HG03520 (cell line): ENCODE measurements at regions not wholly inside any gene's neighbourhood (a gene's known extent, or its start where the extent isn't known, plus 50 kb on each side); places are given as distances from the start of the nearest gene placed in this dataset.

Experiments
- ATAC-seq: cut with Tn5 transposase; IDR thresholded peaks from one replicate; pipeline ENCODE4 v1.9.1; 2021; ENCODE audit warnings: mild to moderate bottlenecking, moderate library complexity; ENCODE audit not compliant: unreplicated experiment

DNA sequence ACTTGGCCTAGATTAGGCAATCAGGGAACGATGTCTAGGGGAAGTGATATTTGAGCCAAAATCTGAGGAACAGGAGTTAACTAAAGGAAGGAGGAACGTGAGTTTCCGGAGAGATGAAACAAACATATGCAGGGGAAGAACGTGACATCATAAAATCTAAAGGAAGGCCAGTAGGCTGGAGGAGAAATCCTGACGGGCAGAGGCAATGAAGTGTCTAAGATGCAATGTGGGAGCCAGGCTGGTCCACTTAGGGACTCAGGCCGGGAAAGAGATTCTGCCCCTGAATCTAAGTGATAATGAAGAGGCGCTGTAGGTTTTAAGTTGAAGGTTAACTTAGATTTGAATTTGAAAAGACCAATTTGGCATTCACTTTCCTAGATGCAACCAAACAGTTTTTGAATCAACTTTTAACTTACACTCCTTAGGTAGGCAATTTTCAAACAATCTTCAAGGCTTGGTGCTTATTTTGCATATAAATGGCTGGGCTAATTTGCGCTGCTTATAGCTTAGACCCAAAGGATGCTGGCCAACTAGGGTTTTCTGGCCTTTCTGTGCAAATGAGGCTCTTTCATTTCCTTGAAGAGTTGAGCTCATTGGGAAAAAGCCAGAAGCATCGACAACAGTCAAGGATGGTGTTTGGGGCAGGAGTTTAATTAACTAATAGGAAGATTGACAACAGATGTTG, 221.7 kb downstream of the SOX11 start:
- ATAC-seq, result no peak

DNA sequence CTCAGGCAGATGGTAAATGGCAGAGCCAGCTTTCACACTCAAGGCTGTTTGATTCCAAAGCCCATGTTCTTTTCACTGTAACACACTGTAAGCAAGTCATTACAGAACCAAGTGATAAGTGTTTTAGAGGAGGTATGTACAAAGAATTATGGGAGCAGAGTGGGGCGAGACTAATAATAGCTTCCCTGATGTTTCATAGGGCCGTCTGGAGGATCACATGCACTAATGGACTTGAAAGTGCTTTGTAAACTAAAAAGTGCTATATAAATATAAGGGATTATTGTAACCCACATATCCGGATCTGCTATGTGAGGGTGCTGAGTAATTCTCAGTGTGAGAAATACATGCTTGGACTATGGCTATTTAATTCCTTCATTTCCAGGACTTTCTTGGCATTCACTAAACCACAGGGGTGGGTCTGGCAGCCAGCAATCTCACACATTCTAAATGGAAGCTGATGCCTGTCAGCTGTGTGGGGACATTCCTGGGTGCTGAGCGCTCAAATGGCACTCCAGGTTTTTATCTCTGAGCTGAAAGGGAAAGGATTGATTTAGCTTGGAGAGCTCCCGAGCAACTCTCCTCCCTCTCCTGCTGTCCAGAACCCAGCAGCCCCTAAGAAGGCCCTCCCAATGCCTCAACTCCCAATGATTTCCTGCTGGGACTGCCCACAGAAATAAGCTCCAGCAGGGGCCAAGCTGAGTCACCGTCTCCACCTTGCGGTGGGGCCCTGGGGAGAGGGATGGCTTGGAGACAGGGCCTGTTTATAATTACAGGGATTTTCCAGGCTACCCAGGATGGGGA, 222.8 kb downstream of the SOX11 start:
- no peak for ATAC-seq

DNA sequence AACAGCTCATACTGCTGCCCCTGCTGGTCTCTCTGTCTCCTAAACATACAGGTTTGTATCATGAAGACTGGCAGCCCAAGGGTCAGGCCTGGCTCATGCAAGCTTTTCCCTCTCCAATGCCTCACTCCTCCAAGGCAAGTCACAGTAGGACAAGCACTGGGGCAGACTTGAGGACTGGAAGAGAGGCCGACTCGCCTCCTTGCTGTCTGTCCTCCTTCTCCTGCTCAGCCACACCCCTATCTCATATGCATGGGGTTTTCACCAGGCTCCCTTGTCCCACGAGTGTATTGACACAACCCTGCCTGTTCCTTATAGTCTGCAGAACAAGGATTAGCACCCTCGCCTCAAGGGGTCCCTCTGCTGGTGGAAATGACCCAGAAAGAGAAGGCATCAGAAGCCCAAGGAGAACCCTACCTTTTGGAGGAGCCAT, 223.7 kb downstream of the SOX11 start:
- no peak for ATAC-seq

DNA sequence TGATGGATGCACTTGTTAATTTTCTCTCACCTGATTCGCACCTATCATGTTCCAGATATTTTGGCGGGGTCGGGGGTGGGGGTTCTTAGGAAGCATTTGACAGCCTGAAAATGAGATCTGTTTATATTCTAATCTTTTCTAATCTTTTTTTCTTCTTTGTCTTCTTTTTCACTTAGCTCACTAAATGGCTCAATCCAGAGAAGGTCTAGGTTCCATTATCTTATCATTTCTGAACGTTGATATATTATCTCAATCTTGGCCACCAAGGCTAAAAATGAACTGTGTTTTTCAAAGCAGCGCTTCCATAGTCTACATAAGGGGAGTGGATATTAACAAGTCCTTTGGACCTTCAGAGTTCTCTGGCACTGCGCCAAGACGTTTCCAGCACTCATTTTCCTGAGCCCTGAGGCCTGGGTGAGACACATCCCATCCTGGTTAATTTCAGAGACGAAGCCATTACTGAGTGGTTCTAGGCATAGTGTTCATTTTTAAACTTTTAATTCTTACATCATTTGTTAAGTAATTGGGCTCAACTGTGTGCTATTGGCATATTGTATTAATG, 229.0 kb downstream of the SOX11 start:
- no peak for ATAC-seq

DNA sequence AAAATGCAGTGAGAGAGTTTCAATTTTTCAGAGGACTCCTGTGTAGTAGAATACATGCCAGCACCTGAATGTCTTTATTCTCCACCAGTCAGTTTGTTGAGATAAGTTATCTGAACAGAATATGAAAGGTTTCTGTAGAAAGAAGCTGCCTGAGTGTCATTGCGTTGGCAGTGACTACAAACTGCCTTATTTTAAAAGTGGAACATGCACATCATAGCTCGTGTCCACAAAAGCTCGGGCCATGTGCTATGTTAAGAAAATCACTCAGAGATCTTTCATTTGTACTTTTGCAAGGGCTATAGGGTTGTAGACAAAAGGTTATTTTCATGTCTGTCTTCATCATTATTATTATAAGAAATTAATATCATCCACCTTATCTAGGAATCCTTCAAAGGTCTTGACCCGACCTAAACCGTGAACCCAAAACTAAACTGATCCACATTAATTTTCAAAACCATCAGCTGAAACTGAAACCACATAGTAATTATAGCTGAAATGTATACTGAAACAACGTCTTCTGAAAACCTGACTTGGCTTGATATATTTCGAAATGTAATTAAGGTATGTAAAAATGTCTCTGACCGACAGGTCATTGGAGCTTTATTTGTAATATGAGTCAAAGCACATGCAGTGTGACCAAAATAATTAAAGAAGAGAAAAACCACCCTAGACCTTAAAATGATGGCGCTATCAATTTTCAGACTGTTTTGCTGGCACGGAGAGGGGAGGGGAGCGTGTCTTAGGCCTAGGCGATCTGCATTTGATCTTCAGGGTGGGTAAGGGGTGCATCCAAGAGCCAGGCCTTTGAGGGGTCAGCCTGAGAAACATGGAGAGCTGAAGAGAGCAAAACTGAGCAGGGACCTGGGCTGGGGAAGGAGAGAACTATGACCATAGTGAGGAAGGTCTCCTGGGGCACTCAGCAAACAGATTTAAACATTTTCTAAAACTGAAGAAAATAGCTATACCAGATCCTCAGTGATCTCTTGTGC, 232.1 kb downstream of the SOX11 start:
- ATAC-seq, result no peak

DNA sequence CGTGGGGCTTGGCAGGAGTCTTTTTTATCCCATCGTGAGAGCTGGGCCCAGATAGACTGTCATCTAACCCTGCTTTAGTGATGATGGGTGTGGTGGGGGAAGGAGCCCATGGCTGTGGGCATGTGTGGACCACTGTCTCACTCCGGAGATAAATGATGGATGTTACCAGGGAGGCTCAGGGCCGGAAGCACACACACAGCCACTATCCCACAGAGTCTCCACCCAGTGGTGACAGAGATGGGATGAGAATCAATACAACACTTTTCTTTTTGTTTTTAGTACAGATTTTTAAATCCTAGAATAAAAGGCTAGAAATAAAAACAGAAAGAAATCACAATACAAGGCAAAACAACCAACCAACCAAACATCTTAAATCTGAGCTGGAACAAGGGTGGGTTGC, 233.4 kb downstream of the SOX11 start:
- no peak for ATAC-seq

DNA sequence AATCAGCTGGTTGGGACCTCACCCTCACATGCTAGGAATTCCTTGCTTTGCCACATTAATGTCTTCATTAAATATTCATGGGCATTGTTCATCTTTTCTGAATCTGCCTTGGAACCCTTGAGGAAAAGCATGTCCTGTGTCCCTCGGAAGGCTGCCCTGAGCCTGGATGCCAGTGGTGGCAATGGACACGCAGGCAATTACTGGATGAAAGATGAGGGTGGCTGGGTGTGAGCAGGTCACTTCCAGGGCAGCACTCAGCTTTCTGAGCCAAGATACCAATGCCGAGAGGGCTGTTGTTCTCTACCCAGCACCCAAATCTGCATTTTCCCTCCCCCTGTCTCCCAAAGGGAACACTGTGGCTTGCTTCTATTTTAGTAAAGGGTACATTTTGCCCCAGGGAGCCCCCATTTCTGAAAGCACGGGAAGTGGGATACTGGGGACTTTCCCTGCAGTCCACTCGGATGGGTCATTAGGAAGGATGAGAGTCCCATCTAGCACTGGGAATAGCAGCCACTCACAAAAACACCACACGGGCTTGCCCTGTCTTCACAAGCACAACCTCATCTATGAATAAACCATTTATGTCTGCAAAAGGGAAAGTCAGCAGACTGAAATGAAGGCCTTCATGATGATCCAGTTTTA, 234.8 kb downstream of the SOX11 start:
- no peak for ATAC-seq

DNA sequence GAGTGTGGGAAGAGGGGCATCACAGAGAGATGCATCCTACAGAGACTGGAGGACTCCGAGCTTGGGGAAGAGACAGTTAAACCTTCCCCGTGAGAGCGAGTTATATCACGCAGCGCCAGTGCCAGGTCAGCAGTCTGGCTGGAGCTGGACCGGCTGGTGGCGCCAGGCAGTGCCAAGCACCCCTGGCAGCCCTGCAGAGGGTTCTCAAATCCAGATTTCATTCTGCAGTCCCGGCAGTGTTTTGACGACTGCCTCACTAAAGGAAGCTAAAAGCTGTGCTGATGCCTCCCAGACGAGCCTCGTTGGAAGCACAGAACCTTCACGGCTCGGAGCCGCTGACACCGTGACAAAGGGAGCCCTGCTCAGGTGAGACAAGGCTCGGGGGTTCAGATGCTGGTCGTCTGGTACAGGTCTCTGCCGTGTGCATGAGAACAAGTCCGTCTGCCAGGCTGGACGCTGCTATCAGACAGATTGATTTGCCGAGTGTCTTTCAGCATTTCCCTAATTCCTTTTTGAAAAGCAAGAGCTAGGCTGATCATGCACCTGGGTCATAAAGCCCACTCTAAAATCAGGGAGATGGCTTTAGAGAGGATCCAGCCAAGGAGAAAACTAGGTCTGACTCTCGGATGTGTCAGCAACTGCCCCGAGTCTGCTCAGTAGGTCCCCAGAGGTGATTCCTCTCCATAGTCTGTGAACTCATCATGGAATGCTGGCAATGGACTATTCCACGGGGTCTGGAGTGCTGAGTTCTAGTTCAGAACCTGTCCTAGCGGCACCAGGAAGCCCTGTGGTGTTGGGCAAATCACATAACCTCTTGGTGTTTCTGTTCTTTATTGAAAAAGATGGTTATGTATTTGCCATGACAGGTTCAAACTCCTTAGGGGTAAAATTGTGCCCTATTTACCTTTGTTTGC, 240.6 kb downstream of the SOX11 start:
- ATAC-seq, result no peak

DNA sequence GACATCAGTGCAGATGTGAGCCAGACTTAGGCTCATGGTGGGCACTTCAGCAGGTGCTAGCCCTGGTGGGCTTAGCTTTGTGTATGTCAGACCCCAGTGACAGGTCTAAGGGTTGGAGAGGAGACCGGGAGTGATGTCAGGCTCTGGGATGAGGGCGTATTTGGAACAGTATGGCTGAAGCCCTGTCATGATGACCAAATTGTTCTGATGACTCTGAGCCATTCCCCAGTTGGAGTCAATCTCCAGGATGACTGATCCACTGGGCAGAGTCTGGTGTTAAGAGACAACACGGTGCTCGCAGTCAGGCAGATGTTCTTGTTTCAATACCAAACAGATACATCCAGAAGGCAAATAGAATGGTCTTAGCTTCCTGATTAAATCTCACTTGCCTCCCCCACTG, 241.5 kb downstream of the SOX11 start:
- ATAC-seq, result no peak

DNA sequence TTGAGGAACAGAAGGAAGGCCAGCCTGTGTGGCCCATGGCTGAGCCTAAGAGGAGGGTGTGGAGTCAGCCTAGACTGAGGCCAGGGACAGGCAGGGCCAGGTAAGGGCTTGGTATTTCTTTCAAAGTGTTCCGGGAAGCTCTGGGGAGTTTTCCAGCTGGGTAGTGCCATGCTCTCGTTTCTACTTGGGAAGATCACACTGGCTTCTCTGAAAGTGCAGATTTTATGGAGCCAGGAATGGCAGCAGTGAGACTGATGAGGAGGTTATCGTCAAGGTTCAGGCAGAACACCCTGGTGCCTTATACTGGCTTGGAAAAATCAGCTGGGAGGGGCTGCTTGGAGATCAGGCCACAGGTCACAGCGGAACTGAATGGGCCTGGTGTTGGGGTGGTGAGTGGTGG, 245.1 kb downstream of the SOX11 start:
- ATAC-seq, result no peak

DNA sequence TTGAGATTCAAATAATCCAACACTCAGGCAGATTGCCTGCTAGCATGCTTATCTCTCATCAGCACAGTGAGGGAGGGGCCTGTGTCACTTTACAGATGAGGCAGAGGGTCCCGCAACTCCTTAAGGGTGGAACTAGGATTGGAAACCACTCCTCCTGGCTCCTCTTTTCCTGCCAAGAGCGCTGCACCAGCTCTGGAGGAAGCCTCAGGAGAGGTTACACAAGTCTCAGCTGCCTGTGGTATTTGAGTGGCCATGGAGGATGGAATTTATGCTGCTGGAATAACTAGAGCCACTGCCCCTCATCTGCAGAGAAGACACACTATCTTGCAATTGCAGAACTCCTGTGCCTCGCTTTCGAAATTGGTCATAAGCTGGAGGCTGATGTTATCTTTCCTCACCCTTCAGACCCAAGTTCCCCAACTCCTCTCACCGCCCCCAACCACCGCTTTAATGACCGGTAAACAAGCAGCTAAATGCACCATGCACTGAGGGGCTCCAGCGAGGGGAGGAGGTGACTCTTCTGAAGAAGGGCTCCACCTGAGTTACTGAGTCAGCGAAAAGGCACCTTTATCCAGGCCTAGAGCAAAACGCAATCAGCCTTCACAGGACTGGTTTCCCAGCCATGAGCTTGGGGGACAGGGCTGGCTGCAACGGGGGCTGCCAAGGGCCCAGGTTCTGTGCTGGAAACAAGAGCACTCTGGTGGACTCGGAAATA, 245.8 kb downstream of the SOX11 start:
- ATAC-seq, result no peak

DNA sequence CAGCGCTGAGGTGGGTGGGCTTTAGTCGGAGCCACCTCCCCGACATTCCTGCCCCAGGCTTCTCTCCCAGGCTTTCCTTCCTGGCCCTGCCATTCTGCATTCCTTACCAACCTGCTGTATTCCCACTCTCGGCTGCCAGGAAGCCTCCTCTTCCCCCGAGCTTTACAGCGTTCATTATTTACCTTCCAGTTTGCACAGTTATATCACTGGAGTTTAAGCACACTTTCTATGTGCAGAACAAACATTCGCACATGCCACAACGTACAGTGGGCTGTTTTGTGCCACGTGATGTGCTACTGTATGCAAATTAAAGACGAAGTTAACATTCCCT, 246.3 kb downstream of the SOX11 start:
- ATAC-seq, result no peak

DNA sequence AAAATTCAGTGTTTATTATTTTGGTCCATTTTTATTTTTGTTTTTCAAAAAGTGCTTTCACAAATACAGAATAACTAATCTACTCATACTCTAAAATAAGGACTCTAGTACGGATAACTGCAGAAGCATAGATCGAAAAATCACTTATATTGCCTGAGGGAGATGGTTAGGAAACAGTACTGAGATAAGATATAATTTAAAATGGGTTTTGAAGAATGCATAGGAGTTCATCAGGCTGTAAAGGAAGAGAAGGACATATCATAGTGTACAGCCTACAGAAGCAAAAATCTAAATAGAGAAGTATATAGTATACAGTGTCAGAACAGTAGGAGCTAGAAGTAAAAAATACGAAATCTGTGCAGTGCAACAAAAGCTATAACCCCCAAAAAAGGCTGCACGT, 247.4 kb downstream of the SOX11 start:
- no peak for ATAC-seq

DNA sequence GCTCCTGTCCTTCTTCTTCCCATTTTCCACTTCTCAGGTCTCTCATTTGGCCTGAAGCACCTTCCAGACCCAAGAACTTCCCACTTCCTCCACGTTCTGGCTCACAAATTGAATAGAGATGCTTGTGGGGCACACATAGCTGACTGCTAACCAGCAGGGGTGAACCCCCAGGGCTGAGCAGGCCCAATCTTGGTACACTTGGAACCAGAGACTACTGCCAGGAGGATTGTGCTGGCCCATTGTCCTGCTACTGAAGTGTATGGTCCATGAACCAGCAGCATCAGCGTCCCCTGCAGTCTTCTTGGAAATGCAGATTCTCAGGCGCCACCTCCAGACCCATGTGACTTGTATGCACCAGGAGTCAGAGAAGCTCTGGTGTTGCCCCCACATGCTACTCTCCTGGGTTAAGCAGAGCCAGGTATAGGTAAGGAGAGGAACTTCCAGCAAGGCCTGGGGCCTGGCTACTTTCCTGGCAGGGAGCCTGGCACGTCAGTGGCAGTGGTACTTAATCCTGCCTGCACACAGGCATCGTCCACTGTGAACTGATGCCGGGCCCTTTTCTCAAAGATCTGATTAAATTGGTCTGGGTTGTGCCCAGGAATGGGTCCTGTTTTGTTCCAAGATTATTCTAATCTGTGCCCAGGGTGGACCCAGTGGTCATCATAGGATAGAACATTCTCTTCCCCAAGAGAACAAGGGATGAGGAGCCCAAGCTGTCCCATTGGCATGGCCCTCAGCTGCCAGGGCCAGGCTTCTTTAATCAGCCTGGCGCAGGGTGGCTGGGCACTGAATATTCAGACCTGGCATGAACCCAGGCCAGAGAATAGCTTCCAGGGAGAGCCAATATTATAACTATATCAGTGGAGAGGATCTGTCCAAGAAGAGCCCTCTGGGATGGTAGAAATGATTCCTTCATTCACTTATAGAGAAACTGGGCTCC, 248.7 kb downstream of the SOX11 start:
- no peak for ATAC-seq

DNA sequence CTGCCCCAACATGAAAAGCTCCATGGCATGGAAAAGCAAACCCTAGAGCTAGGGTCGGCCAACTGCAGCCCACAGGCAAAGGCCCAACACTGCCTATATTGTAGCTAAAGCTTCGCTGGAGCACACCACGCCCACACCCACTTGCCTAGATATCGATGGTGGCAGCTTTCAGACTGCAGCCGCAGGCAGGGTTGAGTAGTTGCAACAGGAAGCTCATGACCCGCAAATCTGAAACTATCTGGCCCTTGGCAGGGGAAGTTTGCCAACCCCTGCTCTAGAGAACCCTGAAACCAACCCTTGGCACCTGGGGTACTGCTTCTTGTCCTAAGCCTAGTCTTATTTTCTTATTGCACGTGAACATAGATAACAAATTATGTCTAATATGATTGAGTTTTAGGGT, 250.0 kb downstream of the SOX11 start:
- ATAC-seq, result no peak

DNA sequence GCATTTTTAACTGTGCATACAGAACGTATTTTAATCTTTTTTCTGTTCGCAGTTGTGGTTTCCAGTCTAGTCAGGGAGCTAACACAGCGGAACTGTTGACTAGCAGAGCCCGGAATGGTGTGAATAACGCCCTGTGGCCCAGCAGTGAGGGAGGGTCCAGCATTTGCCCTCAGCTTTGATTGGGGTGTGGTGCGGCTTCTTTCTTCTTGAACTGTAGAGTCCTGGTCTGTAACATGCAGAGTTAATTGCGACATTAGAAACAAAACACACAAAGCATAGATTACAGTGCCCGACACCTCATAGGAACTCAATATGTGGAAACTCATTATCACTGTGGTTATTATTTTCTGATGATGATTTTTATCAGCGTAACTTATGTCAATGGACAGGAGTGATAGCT, 253.6 kb downstream of the SOX11 start:
- no peak for ATAC-seq

DNA sequence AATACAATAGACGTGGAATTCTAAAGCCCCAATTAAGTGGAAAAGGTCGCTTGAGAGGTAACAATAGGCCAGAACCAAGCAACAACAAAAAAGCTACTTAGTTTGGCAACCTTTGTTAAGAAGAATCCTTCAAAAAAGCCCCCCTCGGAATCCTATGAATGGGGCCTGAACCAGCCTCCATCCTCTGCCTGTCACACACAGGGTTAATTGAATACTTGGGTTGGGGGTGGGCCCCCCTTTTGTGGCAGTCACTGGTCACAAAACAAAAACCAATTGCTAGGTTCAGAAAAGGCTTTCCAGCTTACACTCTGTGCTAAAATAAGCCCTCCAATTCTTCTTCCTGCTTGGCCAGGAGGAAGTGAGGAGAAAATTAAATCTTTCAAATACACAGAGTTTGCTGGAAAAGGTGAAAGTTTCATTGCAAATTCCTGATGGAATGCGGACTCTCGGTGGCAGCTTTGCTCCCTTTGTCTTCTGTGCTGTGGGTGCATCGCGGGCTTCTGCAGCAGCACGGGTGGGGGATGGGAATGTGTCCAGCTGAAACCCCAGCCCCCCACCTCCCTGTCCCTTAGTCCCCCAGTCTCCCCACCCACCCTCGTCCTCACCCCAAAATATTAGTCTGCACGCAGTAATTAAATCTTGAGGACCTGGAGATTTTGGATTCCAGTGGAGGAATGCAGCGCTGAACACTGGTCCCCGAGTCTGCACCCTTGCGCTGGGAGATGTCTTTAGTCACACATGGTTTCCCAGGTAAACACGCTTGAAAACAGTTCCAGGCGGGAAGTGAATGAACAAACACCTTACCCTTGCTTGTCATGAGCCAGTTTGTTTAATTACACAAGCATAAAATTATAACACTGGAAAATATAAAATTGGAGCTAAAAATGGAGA, 254.3 kb downstream of the SOX11 start:
- no peak for ATAC-seq
